Liver (tissue), 8 donors: ENCODE measurements at regions not wholly inside any gene's neighbourhood (a gene's known extent, or its start where the extent isn't known, plus 50 kb on each side); places are given as distances from the start of the nearest gene placed in this dataset.

Experiments used
- DNase-seq: peaks from one replicate; pipeline ENCODE4 v3.0.0-alpha.2; 2017; ENCODE audit warnings: low spot score
- H3K27ac ChIP-seq, 2 donors: one replicate each; pipeline ENCODE4 v1.7.0; 2013; ENCODE audit warnings: inconsistent platforms in 2 of 2, low read length in 2 of 2, control low read depth in 1 of 2, low read depth in 1 of 2, mild to moderate bottlenecking in 1 of 2
- H3K27me3 ChIP-seq, 4 donors: one replicate each; pipeline versions ENCODE4 v1.6.1 to v1.7.0; 2013; ENCODE audit warnings: low read length in 3 of 4, inconsistent platforms in 1 of 4, mild to moderate bottlenecking in 1 of 4, moderate library complexity in 1 of 4; ENCODE audit not compliant: control insufficient read depth in 4 of 4, insufficient read depth in 4 of 4
- H3K36me3 ChIP-seq, 4 donors: one replicate each; pipeline versions ENCODE4 v1.6.1 to v1.7.0; 2013; ENCODE audit warnings: low read length in 3 of 4, mild to moderate bottlenecking in 3 of 4, low read depth in 1 of 4, moderate library complexity in 1 of 4; ENCODE audit not compliant: control insufficient read depth in 4 of 4, insufficient read depth in 3 of 4
- H3K4me1 ChIP-seq, 4 donors: one replicate each; pipeline versions ENCODE4 v1.6.1 to v1.7.0; 2013; ENCODE audit warnings: low read length in 3 of 4, mild to moderate bottlenecking in 3 of 4, moderate library complexity in 1 of 4; ENCODE audit not compliant: control insufficient read depth in 4 of 4, insufficient read depth in 4 of 4
- H3K4me3 ChIP-seq, 3 donors: one replicate each; pipeline versions ENCODE4 v1.6.1 to v1.7.0; 2013; ENCODE audit warnings: low read length in 3 of 3, control low read depth in 1 of 3, low read depth in 1 of 3, mild to moderate bottlenecking in 1 of 3
- H3K9ac ChIP-seq, 2 donors: one replicate each; pipeline ENCODE4 v1.7.0; 2013; ENCODE audit warnings: low read length in 2 of 2, mild to moderate bottlenecking in 2 of 2, moderate library complexity in 2 of 2, control low read depth in 1 of 2, low read depth in 1 of 2
- H3K9me3 ChIP-seq, 4 donors: one replicate each; pipeline versions ENCODE4 v1.6.1 to v1.7.0; 2013; ENCODE audit warnings: low read length in 3 of 4; ENCODE audit not compliant: control insufficient read depth in 4 of 4
- ATF3 ChIP-seq: IDR thresholded peaks from 2 replicates; pipeline ENCODE4 v1.6.1; 2016; ENCODE audit warnings: antibody characterized with exemption
- CTCF ChIP-seq: fragments of 150-350 bp; IDR thresholded peaks from 2 replicates; pipeline ENCODE4 v1.5.1; 2017; ENCODE audit warnings: improper control_type of control experiment, low read depth, low read length; ENCODE audit not compliant: missing input control
- EGR1 ChIP-seq, 2 donors: IDR thresholded peaks; 2 replicates each; pipeline ENCODE4 v1.6.1; 2016 to 2018; ENCODE audit warnings: antibody characterized with exemption in 2 of 2, low read depth in 2 of 2
- FOXA1 ChIP-seq: IDR thresholded peaks from 2 replicates; pipeline ENCODE4 v1.6.1; 2016; ENCODE audit warnings: antibody characterized with exemption
- FOXA2 ChIP-seq: IDR thresholded peaks from 2 replicates; pipeline ENCODE4 v1.6.1; 2016; ENCODE audit warnings: antibody characterized with exemption
- HNF4G ChIP-seq: IDR thresholded peaks from 2 replicates; pipeline ENCODE4 v1.6.1; 2016; ENCODE audit warnings: antibody characterized with exemption
- JUND ChIP-seq, 2 donors: IDR thresholded peaks; 2 replicates each; pipeline ENCODE4 v1.6.1; 2016; ENCODE audit warnings: antibody characterized with exemption in 2 of 2
- MAX ChIP-seq: IDR thresholded peaks from 2 replicates; pipeline ENCODE4 v1.6.1; 2016; ENCODE audit warnings: antibody characterized with exemption
- NR2F2 ChIP-seq: IDR thresholded peaks from 2 replicates; pipeline ENCODE4 v1.6.1; 2016; ENCODE audit warnings: antibody characterized with exemption
- RAD21 ChIP-seq, 2 donors: IDR thresholded peaks; 2 replicates each; pipeline ENCODE4 v1.6.1; 2016; ENCODE audit warnings: antibody characterized with exemption in 2 of 2, mild to moderate bottlenecking in 2 of 2
- REST ChIP-seq: IDR thresholded peaks from 2 replicates; pipeline ENCODE4 v1.6.1; 2016; ENCODE audit warnings: antibody characterized with exemption, mild to moderate bottlenecking
- RXRA ChIP-seq, 2 donors: IDR thresholded peaks; 2 replicates each; pipeline ENCODE4 v1.6.1; 2017 to 2018; ENCODE audit warnings: antibody characterized with exemption in 2 of 2, mild to moderate bottlenecking in 1 of 2
- SP1 ChIP-seq: IDR thresholded peaks from 2 replicates; pipeline ENCODE4 v1.6.1; 2018; ENCODE audit warnings: antibody characterized with exemption, mild to moderate bottlenecking
- TAF1 ChIP-seq: conservative IDR thresholded peaks from 2 replicates; pipeline ENCODE4 v1.6.1; 2016; ENCODE audit warnings: antibody characterized with exemption, mild to moderate bottlenecking
- YY1 ChIP-seq: IDR thresholded peaks from 2 replicates; pipeline ENCODE4 v1.6.1; 2016; ENCODE audit warnings: antibody characterized with exemption, mild to moderate bottlenecking
- ZBTB33 ChIP-seq: IDR thresholded peaks from 2 replicates; pipeline ENCODE4 v1.6.1; 2016; ENCODE audit warnings: antibody characterized with exemption
- WGBS: extraction: QIAGEN DNeasy Blood & Tissue Kit; methylation state at CpG from one replicate; pipeline ENCODE4 v1.1.7; 2013; 5-methylcytosine and 5-hydroxymethylcytosine counted together
- donor health status: healthy.
- donor health status: healthy.
- donor health status: healthy.
- donor health status: healthy.
- donor health status: healthy.

- Histone ChIP-seq H3K27me3 (peaks cover 0 to 2% (median 0%) of the 10 kb centered on the region in 4 donors), H3K27ac (no peak overlapping the region), H3K4me1 (no peaks in the 10 kb centered on the region), H3K9ac (no peak overlapping the region), H3K9me3 (no peaks in the 10 kb centered on the region), H3K4me3 (no peak overlapping the region), H3K36me3 (no peaks in the 10 kb centered on the region)
- TF ChIP-seq REST (no peak), HNF4G (no peak), FOXA2 (no peak), RAD21 (IDR thresholded peaks at IDR 0.05) (no peak), FOXA1 (no peak), MAX (no peak), ZBTB33 (no peak), JUND (IDR thresholded peaks at IDR 0.05) (no peak), EGR1 (IDR thresholded peaks at IDR 0.05; ENCODE audit: low read depth in 2 of 2) (no peak), YY1 (no peak), RXRA (IDR thresholded peaks at IDR 0.05) (no peak), NR2F2 (no peak), CTCF (no peak), SP1 (no peak), ATF3 (no peak), TAF1 (no peak)
- 93% methylated on average over 5 of the region's 5 CpGs for WGBS
- DNase-seq, result no peak
These were observed 226.7 kb downstream of the UTP18 start for GRCh38 chr17:51486885-51487520.

- TF ChIP-seq ZBTB33 (no peak), RAD21 (IDR thresholded peaks at IDR 0.05) (peak in 1 of 2 donors; percentile 52)
- Histone ChIP-seq H3K4me1 (no peaks in the 10 kb centered on the region), H3K4me3 (no peak overlapping the region), H3K27ac (no peak overlapping the region), H3K9ac (no peak overlapping the region), H3K9me3 (no peaks in the 10 kb centered on the region), H3K27me3 (peaks cover 0 to 2% (median 0%) of the 10 kb centered on the region in 4 donors), H3K36me3 (no peaks in the 10 kb centered on the region)
- DNase-seq, result no peak
- 53% methylated on average over 14 of the region's 14 CpGs for WGBS
These were observed 227.6 kb downstream of the UTP18 start for GRCh38 chr17:51487947-51488346.
